ENCODE measurements at regions not wholly inside any gene's neighbourhood (a gene's known extent, or its start where the extent isn't known, plus 50 kb on each side); places are given as distances from the start of the nearest gene placed in this dataset.

DNA sequence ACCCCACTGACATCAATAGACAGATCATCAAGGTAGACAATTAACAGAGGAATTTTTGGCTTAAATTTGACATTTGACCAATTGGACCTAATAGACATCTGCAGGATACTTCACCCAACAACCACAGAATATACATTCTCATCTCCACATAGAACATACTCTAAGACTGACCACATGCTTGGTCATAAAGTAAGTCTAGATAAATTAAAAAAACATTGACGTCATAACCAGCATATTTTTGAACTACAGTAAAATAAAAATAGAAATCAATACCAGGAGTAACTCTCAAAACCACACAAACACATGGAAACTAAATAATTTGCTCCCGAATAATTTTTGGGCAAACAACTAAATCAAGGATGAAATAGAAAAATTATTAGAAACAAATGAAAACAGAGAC is 205.7 kb downstream of the REEP3 start:
- no peak for FAIRE-seq
- DNase-seq (ENCODE audit: extremely low spot score, insufficient read length, low read depth) = no peak

DNA sequence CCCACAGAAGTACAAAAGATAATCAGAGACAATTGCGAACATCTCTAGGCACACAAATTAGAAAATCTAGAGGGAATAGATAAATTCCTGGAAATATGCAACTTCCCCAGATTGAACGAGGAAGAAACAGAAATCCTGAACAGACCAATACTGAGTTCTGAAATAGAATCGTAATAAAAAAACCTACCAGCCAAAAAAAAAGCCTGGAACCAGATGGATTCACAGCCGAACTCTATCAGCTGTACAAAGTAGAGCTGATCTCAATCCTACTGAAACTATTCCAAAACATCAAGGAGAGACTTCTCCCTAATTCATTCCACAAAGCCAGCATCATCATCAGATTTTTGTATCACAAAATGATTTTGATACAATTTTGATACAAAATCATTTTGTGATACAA is 206.4 kb downstream of the REEP3 start:
- no peak for DNase-seq (ENCODE audit: extremely low spot score, insufficient read length, low read depth)
- FAIRE-seq = no peak

DNA sequence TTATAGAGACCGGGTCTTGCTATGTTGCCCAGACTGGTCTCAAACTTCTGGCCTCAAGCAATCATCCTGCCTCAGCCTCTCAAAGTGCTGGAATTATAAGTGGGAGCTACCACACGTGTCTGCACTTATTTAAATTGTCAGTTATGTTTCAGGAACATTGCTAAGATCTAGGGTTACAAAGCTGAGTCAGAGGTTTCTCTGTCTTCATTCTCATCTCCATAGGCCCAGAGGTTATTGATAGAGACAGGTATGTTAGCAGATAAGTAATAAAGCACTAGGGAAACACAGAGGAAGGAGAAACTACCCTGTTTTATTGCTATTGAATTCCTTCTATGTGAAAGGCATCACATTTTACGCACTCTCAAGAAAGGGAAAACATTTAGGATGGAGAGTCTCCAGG is 214.1 kb downstream of the REEP3 start:
- no peak for FAIRE-seq
- DNase-seq (ENCODE audit: extremely low spot score, insufficient read length, low read depth) = no peak

DNA sequence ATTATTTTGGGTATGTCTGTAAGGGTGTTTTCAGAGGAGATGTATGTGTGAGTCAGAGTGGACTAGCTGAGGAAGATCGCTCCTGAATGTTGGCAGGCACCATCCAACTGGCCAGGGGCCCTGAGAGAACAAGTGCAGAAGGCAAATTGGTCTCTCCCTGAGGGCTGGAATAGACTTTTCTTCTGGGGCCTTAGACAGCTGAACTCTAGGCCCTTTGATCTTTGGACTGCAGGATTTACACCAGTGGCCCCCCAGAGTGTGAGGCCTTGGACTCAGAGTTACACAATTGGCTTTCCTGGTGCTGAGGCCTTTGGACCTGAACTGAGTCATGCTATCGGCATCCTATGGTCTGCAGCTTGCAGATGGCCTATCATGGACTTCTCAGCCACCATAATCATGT is 217.2 kb downstream of the REEP3 start:
- FAIRE-seq (no peak), DNase-seq (ENCODE audit: extremely low spot score, insufficient read length, low read depth) (no peak)

DNA sequence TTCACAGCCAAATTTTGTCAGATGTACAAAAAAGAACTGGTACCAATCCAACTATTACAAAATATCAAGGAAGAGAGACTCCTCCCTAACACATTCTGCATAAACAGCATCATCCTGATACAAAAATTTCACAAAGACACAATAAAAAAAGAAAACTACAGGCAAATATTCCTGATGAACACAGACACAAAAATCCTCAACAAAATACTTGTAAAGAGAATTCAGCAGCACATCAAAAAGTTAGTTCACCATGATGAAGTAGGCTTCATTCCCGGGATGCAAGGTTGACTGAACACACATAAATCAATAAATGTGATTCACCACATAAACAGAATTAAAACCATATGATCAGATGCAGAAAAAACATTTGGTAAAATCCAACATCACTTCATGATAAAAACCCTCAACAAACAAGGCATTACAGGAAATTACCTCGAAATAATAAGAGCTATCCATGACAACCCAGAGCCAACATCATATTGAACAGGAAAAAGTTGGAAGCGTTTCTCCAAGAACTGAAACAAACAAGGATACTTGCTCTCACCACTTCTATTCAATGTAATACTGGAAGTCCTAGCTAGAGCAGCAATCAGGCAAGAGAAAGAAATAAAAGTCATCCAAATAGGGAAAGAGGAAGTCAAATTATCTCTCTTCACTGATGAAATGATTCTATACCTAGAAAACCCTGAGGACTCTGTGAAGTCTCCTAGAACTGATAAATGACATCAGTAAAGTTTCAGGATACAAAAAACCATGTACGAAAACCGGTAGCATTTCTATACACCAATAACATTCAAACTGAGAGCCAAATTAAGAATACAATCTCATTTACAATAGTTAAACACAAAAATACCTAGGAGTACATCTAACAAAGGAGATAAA is 223.1 kb downstream of the REEP3 start:
- FAIRE-seq = no peak
- no peak for DNase-seq (ENCODE audit: extremely low spot score, insufficient read length, low read depth)

DNA sequence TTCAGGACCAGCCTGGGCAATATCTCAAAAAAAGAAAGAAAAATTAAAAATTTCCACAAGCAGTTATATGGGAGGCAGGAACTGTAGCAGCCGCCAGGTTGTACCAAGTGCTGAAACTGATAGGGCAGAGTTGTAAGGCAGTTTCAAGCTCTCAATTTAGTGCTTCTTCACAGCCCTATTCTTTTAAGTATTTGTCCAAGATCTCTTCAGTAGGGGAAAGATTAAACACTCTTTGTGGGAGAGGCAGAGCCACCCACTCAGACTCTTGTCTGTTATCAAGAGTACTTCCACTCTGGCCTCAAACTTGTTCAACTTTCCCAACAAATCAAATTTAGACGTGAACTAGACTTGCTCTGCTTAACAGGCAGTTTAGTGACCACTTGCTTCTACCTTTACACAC is 228.7 kb downstream of the REEP3 start:
- FAIRE-seq (no peak), DNase-seq (ENCODE audit: extremely low spot score, insufficient read length, low read depth) (no peak)

DNA sequence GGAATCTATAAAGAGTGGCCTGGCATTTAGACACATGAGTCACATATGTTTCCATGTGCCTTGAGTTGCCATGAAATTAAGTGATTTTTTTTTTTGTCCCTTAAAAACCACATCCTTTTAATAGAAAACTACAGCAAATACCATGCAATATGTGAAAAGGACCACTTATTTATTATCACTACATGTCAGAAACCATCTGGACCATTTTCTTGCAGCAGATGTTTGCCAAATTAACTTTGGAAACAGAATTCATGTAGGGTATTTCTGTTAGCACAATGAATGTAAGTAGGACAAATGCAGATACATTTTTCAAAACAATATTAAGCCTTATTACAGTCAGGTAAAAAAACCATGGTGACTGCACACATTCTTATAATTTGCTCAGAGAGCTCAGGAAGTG is 230.6 kb downstream of the REEP3 start:
- DNase-seq (ENCODE audit: extremely low spot score, insufficient read length, low read depth) = no peak
- no peak for FAIRE-seq

DNA sequence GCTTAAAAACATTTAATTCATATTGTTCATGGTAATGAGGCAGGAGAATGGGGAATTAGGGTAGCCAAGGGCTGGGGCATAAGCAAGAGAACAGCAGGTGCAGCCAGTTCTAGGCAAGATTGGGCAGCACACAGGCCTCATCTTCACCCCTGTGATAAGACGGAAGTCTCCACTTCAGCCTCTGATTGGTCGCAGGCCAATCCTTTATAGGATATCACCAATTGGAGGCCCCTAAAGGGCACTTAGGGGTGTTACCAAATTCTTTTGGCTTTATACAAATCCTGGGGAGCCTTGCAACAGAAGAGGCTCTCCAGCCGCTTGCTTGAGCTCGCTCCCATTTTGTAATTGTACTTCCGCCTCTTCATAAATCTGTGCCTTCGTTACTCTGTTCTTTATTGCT is 231.1 kb downstream of the REEP3 start:
- FAIRE-seq = no peak

DNA sequence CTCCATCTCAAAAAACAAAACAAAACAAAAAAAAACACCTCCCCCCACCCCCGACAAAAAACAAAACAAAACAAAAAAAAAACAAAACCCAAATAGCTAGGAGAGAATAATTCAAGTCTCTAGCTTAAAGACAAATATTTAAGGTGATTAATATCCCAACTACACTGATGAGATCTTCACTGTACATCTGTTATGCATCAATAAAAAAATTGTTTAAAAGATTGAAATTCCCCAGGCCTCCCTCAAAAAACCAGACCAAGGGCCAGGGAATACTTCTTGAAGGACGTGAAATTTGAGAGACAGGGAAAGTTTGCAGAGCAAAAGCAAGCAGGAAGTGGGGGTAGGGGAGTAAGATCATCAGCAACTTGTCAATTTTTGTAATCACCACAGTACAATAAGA is 232.6 kb downstream of the REEP3 start:
- no peak for FAIRE-seq

More for the DNA sequence above, 231.1 kb downstream of the REEP3 start:
- DNase-seq (ENCODE audit: extremely low spot score, insufficient read length, low read depth) = no peak

DNA sequence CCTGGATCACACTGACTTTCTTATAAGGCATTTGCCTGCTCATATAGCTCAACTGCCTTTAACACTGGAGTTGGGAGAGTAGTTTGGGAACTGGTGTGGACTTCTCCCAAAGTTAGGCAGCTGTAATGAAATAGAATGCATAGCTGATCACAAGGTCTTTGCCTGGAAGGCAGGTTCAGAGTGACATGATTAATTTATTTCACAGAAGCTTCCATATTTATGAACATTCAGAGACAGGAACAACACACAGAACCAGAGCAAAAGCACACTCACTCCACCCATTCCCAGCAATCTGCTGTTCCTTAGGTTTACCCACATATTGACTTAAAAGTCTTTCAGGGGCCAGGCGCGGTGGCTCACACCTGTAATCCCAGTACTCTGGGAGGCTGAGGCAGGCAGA is 234.2 kb downstream of the REEP3 start:
- DNase-seq (ENCODE audit: extremely low spot score, insufficient read length, low read depth) = no peak

More for the DNA sequence above, 232.6 kb downstream of the REEP3 start:
- DNase-seq (ENCODE audit: extremely low spot score, insufficient read length, low read depth) = no peak

DNA sequence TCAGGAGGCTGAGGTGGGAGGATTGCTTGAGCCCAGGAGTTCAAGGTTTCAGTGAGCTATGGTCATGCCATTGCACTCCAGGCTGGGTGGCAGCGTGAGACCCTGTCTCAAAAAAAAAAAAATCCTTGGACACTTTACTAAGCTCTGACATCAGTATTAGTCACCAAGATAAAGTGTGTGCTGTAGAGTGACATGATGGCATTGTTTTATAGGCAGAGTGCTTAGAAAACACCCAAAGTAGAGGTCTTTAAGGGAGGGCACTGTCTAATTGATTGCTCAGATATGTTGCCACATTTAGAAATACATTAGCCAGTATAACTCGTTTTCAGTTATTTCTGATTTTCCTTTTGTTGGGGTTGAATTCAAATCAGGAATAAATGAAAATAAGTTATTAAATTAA is 235.9 kb downstream of the REEP3 start:
- FAIRE-seq (no peak), DNase-seq (ENCODE audit: extremely low spot score, insufficient read length, low read depth) (no peak)

More for the DNA sequence above, 234.2 kb downstream of the REEP3 start:
- no peak for FAIRE-seq

DNA sequence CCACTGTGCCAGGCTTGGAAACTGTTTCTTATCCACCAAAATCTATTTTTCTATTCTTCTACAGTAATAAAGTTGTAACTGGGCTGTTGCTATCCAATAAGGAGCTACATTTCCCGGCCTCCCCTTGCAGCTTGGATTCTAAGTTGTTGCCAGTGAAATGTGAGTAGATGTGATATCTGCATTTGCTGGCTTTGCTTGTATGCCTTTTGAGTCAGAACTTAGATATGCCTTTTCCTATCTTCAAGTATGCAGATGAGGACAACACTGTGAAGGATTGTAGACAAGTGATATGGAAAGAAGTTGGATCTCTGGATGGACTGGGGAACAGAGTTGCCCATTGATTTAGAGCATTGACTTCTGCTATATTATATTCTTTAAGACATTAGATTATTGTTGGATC is 236.9 kb downstream of the REEP3 start:
- no peak for DNase-seq (ENCODE audit: extremely low spot score, insufficient read length, low read depth)
- FAIRE-seq = no peak

DNA sequence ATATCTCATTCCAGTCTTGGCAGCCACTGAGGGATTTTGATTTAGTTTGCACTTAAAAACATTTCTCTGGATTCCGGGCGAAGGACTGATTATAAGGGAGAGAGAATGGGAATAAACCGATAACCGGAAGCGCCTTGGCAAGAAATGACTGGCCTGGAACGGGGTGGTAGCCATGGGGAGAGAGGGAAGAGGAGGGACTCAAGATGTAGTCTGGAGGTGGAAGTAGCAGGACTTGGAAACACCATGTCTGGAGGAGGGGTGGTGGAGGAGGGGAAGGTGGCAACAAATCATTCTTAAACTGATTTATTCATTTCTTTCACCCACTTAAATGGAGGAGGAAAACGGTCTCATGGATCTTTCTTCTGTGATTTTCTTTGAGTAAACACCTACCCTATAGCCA is 238.1 kb downstream of the REEP3 start:
- no peak for DNase-seq (ENCODE audit: extremely low spot score, insufficient read length, low read depth)
- no peak for FAIRE-seq

DNA sequence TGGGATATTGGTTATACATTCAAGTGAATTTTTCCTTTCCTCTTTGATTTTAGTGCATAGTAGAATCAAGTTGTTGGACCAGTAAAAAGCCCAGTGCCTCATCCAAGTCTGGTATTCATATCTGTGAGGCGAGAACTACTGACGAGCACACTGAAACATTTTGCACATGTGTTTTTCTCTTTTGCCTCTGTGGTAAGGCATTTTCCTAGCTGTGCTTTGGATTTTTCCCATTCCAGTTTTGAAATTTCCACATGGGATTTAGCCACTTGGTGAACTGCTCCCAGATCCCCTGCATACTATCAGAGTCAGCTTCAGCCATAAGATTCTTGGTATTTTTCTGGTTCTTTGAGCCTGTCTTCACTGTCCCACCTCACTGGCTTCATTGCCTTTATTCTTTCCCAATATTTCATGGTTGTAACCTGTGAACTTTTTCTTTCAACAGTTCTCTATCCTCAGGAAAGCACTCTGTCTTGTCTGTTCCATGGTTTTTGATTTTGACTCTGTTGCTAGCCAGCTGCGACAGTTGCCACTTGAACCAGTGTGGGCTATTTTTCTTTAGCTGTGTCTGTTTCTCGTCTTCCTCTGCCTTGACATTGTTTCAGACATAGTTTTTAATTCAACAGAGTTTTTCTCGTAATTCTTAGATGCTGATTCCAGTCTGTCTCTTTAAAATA is 239.0 kb downstream of the REEP3 start:
- FAIRE-seq (no peak), DNase-seq (ENCODE audit: extremely low spot score, insufficient read length, low read depth) (no peak)

DNA sequence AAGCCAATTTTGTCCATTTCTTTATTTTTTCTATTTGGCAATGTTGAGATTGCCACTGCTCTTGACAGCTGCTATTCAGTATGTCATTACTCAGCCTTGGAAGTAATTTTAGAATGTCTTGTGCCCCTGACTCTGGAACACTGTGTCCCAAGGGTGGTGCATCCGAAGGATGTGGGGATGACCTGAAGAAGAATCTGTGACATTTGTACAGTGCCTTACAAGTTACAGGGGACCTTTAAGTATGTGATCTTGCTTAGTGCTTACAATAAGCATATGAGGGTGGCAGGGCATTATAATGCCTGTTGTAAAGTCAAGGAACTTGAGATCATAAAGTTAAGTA is 239.5 kb downstream of the REEP3 start:
- DNase-seq (ENCODE audit: extremely low spot score, insufficient read length, low read depth) (no peak), FAIRE-seq (no peak)

DNA sequence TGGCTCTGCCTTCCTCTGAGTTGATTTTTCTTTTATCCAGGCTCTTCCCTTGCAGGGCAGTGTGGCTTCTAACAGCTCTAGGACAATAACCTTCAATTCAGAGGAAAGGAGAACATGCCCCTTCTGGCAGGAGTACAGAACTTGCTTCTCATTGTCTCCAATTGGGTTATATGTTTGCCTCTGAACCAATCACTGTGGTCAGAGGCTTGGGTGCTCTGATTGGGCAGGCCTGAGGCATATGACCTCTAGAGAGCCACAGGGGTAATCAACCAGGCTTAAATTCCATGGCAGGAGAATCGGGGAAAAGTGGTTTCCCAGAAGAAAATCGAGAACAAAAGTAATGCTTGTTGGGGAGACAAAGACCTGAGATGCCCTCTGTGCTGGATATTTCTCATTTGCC is 240.0 kb downstream of the REEP3 start:
- FAIRE-seq (no peak), DNase-seq (ENCODE audit: extremely low spot score, insufficient read length, low read depth) (no peak)

DNA sequence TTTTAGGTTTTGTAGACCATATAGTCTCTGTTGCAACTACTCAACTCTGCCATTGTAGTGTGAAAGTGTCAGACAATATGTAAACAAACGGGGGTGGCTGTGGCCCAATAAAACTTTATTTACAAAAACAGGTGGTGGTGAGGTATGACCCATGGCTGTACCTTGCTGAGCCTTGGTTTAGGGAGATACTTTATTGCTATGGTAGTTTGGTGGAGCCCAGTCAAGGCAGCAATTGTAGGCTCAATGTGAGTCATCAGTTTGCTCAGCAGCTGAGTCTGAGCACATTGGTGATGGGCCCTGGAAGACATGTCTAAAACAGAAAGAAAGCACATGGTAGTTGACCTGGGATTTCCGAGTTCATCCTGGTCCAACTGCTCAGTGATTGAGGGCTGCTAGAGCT is 242.5 kb downstream of the REEP3 start:
- no peak for DNase-seq (ENCODE audit: extremely low spot score, insufficient read length, low read depth)

DNA sequence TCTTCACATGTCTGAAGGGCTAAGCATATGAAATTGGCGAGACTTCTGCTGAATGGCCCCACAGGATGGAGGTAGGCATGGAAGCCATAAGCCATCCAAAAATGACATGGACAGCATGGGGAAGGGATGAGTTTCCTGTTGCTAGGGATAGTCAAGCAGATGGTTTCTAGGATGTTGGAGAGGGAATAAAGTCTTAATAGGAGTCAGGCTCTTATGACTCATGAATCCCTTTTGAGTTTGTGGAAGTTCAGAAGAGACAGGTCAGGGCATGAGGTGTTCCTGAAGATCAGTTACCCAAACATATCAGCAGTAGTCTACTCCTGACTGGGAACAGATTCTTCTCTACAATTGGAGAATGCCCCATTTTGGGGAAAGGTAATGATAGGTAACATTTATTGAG is 243.9 kb downstream of the REEP3 start:
- DNase-seq (ENCODE audit: extremely low spot score, insufficient read length, low read depth) (no peak), FAIRE-seq (no peak)

More for the DNA sequence above, 242.5 kb downstream of the REEP3 start:
- FAIRE-seq = no peak

DNA sequence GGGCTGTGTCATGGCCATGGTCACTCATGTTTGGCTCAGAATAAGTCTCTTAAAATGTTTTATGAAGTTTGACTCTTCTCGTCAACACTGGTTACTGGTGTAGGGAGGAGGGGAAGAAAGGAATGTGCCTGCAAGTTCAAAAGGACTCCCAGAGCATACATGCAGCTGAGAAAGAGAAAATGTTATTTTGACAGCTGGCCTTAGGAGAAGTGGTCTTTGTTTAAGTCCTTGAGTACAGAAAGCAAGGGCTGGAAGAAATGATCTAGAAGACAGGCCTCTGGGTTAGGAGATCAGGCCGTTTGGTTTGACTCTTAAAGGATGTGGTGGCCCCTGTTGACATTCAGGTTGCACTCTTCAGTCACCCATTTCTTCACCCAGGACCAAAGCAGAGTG is 245.5 kb downstream of the REEP3 start:
- DNase-seq (ENCODE audit: extremely low spot score, insufficient read length, low read depth) (no peak), FAIRE-seq (no peak)

DNA sequence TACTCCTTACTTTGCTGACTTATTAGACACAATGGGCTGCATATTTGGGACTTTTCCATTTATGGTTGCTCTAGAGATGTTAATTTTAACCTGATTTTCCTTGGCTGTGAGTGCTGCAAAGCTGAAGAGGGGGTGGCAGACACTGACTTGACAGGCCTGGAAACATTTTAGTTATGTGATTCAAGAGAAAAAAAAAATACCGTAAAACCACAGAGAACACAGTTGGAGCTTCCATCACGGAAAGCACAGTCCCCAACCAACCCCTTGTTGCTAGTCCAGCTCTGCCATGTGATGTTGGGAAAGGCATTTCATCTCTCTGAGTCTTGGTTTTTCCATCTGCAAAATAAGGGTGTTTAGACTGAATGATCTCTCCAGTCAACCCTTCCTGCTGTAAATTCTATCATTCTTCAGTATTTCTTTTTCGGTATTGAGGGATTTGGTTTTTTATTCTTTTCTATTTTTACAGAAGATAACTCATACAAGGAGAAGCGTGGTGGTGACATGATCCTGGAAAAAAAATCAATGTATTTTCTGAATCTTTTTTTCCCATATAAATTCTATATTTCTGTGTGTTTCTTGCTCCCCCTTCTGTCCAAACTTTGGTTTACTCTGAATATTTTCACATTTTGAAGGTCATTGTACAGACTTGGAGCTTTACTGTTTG is 246.1 kb downstream of the REEP3 start:
- FAIRE-seq (no peak), DNase-seq (ENCODE audit: extremely low spot score, insufficient read length, low read depth) (no peak)

DNA sequence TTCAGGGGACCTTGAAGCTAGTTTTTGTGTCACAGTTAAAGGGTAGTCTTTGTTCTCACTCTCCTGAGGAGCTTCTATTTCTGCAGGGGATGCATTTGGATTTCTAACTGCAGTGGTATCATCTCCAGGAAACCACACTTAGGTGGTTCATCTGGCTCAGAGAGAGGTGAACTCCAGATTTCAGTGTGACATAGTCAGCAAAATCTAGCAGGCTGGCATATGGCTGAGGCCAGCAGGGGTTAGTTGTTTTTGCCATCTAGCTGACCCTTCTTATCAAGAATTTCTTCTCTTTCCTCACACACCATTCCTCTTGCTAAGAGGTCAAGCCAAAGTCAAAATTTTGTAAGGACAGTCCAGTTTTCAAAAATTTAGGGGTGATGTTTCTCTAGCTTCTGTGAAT is 248.2 kb downstream of the REEP3 start:
- FAIRE-seq = no peak

More for the DNA sequence above, 248.2 kb downstream of the REEP3 start:
- no peak for DNase-seq (ENCODE audit: extremely low spot score, insufficient read length, low read depth)
